ENCODE measurements at regions not wholly inside any gene's neighbourhood (a gene's known extent, or its start where the extent isn't known, plus 50 kb on each side); places are given as distances from the start of the nearest gene placed in this dataset.

DNA sequence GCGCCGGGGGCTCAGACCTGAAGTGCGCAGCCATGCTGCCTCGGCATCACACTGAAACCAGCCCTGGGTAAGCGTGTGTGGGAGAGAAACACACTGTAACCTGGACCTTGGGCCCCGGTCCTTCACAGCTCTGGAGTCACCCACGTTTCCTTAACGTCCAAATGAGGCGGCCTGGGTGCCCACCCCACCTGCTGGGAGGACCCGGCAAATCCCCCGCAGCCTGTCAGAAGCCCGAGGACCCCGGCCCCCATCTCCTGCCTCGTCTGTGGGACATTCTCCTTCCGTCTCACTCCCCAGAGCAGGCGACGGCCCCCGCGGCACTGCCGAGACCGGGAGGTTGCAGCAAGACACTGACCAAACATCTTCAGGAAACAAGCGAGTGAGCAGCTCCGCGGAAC lies 66.5 kb upstream of the GALNT9 start:
- no peak for DNase-seq (ENCODE audit: extremely low read depth in 1 of 2, low read depth in 1 of 2)

DNA sequence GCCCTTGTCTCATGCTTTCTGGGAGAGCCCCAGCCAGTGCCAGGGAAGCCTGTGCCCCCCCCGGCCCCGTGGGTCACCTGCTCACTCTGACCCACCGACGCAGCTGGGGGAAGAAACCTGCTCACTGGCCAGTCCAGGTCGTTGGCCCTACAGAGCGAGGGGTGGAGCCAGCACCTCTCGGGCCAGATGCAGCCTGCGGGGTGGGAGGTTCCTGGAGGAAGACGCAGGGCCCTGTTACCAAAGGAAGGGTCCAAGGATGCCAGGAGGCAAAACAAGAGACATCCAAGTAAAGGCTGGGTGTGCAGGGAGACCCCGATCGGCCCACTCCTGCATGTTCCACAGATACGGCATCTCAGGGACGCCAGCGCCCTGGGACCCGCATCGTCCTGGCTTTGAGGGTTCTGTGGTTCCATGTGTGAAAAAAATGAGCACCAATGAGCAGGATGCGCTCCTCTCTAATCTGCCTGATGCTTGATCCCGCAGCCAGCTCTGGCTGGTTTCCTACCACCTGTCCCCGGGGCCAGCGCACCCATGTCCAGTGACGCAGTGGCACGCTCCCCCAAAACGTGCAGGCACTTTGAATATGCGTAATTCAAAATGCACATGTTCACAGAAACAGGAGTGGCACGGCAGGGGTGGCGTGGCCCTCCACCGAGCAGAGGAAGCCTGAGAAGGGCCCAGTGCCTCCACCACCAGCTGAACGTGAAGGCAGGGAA lies 66.0 kb upstream of the GALNT9 start:
- DNase-seq (ENCODE audit: extremely low read depth in 1 of 2, low read depth in 1 of 2), result no peak

- DNase-seq (ENCODE audit: extremely low read depth in 1 of 2, low read depth in 1 of 2), result peak in 1 of 2 donors; percentile 44
Measured at GRCh38 chr12:132393991-132394949, 64.9 kb upstream of the GALNT9 start.

GRCh38 chr12:132393245-132393795 lies 63.9 kb upstream of the GALNT9 start:
- no peak for DNase-seq (ENCODE audit: extremely low read depth in 1 of 2, low read depth in 1 of 2)

DNA sequence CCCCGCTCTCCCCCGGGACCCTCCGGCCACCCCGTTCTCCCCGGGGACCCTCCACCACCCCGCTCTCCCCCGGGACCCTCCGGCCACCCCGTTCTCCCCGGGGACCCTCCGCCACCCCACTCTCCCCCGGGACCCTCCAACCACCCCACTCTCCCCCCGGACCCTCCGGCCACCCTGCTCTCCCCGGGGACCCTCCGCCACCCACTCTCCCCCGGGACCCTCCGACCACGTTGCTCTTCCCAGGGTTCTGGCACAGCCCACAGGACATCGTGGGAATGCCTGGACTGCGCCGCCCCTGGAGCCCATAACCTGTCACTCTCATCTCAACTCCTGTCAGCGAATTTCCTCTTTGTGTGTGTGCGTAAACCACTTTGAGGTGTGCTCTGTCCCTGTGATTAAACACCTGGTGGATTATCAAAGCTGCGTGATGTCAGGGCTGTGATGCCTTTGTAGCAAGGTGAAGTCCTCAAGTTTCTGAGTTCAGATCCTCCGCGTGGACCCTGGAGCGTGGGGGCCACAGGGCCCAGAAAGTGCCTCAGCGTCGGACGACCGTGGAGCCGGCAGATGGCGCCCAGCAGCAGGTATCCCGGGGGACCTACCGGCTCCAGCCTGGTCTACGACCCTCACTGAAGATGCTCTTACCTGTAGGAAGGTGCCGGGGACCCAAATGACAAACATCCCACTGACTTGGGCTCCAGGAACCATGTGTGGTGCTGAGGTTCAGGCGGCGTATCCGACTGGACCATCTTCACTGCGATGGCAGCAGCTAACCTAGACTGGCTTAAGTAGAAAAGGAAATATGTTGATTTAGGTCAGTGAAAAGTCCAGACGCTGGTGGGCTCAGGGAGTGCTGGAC lies 63.2 kb upstream of the GALNT9 start:
- no peak for DNase-seq (ENCODE audit: extremely low read depth in 1 of 2, low read depth in 1 of 2)

DNA sequence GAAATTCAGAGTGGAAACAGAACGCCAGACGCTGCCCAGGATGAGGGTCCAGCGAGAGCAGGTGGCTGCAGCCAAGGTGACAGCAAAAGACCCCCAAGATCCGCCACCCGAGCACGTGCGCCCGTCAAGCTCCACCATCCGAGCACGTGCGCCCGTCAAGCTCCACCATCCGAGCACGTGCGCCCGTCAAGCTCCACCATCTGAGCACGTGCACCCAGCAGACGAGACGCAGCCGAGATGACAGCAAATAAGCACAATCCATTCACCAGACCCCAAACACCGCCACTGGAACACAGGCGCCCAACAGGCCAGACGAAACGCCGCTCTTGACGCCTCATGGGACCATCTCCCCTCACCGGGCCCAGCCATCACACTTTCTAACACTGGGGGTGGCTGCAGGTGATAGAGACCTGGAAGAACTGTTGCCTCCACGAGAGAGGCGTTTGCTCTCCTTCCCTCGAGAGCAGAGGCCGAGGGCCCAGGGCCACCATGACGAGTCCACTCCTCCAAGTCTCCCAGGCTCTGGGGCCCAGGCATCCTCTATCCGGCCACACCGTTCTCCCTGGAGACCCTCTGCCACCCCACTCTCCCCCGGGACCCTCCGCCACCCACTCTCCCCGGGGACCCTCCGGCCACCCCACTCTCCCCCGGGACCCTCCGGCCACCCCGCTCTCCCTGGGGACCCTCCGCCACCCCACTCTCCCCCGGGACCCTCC lies 62.1 kb upstream of the GALNT9 start:
- DNase-seq (ENCODE audit: extremely low read depth in 1 of 2, low read depth in 1 of 2), result no peak

DNA sequence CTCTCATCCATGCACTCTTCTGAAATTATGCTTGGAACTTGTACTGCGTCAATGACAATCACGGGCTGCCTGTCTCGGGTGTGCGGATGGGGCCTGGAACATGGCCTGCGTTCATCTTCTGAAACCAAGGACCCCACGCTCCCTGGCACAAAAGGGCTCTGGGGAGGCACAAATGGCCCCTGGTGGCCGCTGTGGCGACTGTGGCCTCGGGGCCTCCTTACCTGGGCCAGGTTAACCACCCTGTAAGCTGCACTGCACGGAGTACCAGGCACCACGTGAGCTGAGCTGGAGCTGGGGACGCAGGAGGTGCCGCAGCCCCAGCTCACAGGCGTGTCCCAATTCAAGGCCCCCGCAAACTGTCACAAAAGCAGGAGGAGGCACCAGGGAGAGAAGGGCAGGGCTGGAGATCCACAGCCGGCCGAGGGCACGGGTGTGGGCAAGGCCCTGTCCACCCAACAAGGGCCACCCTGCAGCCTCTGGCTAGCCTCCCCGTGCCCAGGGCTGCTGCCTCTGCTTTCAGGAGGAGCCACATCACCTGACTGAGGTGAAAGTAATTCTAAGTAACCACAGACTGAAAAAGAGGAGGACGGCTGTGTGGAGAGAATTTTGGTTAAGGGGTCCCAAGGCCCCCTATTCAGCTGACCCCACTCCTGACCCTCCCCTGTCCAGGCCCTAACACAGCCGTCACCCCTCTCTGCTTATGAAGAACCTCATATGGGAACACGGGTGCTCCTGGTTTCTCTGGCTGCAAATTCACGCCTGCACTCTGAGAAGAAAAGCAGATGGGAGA lies 61.1 kb upstream of the GALNT9 start:
- no peak for DNase-seq (ENCODE audit: extremely low read depth in 1 of 2, low read depth in 1 of 2)

DNA sequence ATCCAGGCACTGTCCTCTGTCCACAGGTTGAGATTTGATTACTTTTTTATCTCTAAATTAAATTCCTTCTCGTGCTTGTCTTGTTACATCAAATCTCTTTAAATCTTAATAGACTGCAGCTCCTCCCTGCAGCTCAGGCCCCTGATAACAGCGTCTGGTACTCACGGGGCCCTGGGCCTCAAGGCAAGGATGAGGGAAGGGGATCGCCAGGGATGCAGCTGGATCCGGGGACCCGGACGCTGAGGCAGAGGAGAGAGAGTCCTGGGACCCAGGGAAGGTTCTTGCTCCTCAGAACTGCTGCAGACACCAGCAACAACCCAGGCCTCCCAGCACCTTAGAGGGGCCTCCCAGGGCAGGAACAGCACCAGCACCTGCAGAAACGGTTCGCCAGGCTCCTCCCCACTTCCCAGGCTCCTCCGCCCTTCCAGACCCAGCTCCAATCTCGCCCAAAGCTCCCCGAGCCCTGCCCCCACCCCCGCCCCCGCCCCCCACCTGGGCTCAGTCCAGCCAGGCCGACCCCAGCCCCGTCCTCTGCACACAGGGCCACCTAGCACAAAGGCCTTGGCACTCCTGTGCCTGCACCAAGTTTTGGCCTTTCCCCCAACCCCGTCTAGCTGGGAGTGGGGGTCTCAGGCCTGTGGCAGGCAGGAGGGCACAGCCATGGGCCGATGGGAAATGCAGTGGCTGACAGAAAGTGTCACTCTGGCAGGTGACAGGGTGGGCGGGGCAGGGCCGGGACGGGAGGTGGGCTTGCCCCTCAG lies 60.3 kb upstream of the GALNT9 start:
- DNase-seq (ENCODE audit: extremely low read depth in 1 of 2, low read depth in 1 of 2), result no peak

DNA sequence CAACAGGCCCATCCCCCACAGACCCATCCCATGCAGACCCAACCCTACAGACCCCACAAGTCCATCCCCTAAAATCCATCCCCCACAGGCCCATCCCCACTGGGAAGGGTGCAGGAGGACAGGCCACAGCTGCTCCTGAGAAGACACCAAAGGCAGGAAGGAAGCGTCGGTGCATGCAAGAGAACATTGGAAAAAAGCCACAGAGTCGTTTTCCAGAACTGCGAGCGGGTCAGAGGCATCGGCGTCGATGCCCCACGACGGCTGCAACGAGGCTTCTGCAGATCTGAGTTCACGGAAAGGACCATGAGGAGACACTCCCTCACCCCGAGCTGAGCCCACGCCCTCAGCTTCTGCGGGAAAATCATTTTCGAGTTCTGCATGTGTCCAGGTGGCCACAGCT lies 59.6 kb upstream of the GALNT9 start:
- DNase-seq (ENCODE audit: extremely low read depth in 1 of 2, low read depth in 1 of 2), result no peak

- DNase-seq (ENCODE audit: extremely low read depth in 1 of 2, low read depth in 1 of 2), result no peak
Measured at GRCh38 chr12:132388379-132389015, 59.1 kb upstream of the GALNT9 start.

DNA sequence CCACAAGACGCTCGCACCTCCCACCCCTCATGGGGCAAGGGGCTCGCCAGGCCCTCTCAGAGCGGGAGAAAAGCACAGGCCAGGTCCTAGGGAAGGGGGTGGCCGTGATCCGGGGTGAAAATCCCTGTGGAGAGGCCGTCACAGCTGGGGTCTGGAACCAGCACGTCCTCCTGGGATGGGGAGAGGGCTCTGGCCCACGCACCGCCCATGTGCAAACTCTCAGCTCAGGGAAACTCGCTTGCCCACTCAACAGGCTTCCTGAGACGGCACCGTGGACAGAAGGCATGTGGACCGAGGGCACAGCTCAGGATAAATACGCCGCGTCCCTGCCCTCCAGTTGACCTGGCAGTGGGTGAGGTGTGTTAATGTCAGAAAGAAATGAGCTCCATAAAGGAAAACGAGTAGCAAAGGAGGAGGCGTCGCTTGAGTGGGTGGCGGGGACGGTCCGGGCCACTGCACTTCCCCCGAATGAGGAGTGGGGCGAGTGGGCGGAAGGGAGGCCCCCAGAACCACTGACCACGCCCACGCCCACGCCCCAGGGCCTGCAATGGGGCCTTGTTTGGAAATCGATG lies 57.6 kb upstream of the GALNT9 start:
- DNase-seq (ENCODE audit: extremely low read depth in 1 of 2, low read depth in 1 of 2), result no peak

- no peak for DNase-seq (ENCODE audit: extremely low read depth in 1 of 2, low read depth in 1 of 2)
Measured at GRCh38 chr12:132385923-132386751, 56.7 kb upstream of the GALNT9 start.

- DNase-seq (ENCODE audit: extremely low read depth in 1 of 2, low read depth in 1 of 2), result no peak
Measured at GRCh38 chr12:132384916-132385774, 55.8 kb upstream of the GALNT9 start.

DNA sequence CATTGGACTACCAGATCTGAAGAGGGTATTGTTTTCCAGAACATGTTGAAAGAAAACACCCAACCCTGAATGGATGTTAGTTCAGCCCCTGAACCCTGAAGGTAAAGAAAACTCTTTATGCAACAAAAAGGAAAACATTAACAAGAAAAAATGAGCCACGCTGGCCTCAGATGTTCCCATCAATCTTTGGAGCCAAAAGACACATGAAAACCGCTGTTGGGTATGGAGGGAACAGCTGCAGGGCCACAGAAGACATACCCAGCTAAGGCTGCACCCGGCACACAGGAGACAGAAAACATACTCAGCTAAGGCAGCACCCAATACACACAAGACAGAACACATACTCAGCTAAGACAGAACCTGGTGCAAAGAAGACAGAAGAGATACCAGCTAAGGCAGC lies 51.3 kb upstream of the GALNT9 start:
- no peak for DNase-seq (ENCODE audit: extremely low read depth in 1 of 2, low read depth in 1 of 2)

DNA sequence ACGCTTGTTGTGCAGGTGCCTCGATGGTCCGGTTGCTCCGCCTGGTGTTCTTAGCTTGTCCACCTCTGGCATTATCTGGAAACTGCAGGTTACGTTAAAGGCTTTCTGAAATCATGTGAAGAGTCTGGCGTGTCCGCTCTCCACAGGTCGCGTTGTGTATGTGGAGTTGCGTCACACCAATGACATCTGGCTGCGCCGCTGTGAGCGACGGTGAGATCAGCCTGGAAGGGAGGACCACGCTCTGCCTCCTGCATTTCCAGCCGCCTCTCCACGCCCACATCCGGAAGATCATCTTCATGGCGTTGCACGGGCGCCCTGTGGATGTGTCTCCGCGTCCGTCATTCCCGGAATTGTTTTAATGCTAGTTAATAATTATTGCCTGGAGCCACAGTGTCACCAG lies 50.6 kb upstream of the GALNT9 start:
- DNase-seq (ENCODE audit: extremely low read depth in 1 of 2, low read depth in 1 of 2), result no peak

GRCh38 chr12:132379576-132379975 lies 50.2 kb upstream of the GALNT9 start:
- no peak for DNase-seq (ENCODE audit: extremely low read depth in 1 of 2, low read depth in 1 of 2)

All from stimulated activated CD8-positive, alpha-beta memory T cell treated with anti-CD3 and anti-CD28 coated beads, Interleukin-7, amount 100 ng/mL, for 48 hours (primary cell).